ENCODE measurements at regions not wholly inside any gene's neighbourhood (a gene's known extent, or its start where the extent isn't known, plus 50 kb on each side); places are given as distances from the start of the nearest gene placed in this dataset.

DNA sequence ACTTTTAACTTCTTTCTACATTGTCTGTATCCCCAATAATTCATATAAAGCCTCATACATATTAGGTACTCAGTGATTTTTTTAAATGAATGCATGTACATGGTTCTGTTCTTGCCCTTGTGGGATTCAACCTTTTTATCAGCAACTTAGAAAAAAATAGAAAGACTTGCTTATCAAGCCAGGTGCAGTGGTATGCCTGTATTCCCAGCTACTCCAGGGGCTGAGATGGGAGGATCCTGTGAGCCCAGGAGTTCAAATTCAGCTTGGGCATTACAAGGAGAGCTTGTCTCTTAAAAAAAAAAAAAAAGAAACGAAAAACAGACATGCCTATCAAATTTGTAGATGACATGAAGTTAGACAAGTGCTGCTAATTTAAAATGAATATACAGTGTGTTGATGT is 54.2 kb upstream of the MYCBP2 start:
- no peak for TF ChIP-seq POLR2AphosphoS5 (IDR thresholded peaks at IDR 0.05; ENCODE audit: low read depth)
- TF ChIP-seq, protein P1, sequence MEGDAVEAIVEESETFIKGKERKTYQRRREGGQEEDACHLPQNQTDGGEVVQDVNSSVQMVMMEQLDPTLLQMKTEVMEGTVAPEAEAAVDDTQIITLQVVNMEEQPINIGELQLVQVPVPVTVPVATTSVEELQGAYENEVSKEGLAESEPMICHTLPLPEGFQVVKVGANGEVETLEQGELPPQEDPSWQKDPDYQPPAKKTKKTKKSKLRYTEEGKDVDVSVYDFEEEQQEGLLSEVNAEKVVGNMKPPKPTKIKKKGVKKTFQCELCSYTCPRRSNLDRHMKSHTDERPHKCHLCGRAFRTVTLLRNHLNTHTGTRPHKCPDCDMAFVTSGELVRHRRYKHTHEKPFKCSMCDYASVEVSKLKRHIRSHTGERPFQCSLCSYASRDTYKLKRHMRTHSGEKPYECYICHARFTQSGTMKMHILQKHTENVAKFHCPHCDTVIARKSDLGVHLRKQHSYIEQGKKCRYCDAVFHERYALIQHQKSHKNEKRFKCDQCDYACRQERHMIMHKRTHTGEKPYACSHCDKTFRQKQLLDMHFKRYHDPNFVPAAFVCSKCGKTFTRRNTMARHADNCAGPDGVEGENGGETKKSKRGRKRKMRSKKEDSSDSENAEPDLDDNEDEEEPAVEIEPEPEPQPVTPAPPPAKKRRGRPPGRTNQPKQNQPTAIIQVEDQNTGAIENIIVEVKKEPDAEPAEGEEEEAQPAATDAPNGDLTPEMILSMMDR (conservative IDR thresholded peaks at IDR 0.05; ENCODE audit: low read depth in 2 of 2), result no peak
- no peak for TF ChIP-seq NANOG (IDR thresholded peaks at IDR 0.05; ENCODE audit: borderline replicate concordance)
- TF ChIP-seq, protein P2, sequence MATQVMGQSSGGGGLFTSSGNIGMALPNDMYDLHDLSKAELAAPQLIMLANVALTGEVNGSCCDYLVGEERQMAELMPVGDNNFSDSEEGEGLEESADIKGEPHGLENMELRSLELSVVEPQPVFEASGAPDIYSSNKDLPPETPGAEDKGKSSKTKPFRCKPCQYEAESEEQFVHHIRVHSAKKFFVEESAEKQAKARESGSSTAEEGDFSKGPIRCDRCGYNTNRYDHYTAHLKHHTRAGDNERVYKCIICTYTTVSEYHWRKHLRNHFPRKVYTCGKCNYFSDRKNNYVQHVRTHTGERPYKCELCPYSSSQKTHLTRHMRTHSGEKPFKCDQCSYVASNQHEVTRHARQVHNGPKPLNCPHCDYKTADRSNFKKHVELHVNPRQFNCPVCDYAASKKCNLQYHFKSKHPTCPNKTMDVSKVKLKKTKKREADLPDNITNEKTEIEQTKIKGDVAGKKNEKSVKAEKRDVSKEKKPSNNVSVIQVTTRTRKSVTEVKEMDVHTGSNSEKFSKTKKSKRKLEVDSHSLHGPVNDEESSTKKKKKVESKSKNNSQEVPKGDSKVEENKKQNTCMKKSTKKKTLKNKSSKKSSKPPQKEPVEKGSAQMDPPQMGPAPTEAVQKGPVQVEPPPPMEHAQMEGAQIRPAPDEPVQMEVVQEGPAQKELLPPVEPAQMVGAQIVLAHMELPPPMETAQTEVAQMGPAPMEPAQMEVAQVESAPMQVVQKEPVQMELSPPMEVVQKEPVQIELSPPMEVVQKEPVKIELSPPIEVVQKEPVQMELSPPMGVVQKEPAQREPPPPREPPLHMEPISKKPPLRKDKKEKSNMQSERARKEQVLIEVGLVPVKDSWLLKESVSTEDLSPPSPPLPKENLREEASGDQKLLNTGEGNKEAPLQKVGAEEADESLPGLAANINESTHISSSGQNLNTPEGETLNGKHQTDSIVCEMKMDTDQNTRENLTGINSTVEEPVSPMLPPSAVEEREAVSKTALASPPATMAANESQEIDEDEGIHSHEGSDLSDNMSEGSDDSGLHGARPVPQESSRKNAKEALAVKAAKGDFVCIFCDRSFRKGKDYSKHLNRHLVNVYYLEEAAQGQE (IDR thresholded peaks at IDR 0.05; ENCODE audit: unreplicated experiment), result no peak
- TF ChIP-seq EZH2 (IDR thresholded peaks at IDR 0.05; ENCODE audit: low read depth, unreplicated experiment), result no peak
- TF ChIP-seq EZH2phosphoT487 (IDR thresholded peaks at IDR 0.05; ENCODE audit: unreplicated experiment), result no peak
- TF ChIP-seq ZNF114 (CRISPR knock-in tag; IDR thresholded peaks at IDR 0.05), result no peak
- no peak for TF ChIP-seq STAT1 (IDR thresholded peaks at IDR 0.05; ENCODE audit: unreplicated experiment)
- TF ChIP-seq, protein P3, sequence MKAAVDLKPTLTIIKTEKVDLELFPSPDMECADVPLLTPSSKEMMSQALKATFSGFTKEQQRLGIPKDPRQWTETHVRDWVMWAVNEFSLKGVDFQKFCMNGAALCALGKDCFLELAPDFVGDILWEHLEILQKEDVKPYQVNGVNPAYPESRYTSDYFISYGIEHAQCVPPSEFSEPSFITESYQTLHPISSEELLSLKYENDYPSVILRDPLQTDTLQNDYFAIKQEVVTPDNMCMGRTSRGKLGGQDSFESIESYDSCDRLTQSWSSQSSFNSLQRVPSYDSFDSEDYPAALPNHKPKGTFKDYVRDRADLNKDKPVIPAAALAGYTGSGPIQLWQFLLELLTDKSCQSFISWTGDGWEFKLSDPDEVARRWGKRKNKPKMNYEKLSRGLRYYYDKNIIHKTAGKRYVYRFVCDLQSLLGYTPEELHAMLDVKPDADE (IDR thresholded peaks at IDR 0.05), result no peak
- TF ChIP-seq CREB1 (CRISPR knock-in tag; IDR thresholded peaks at IDR 0.05; ENCODE audit: low read depth), result no peak
- no peak for TF ChIP-seq JUNB (IDR thresholded peaks at IDR 0.05; ENCODE audit: unreplicated experiment)
